Mesenchymal stem cell (in vitro differentiated cells and primary cell): ENCODE measurements at regions not wholly inside any gene's neighbourhood (a gene's known extent, or its start where the extent isn't known, plus 50 kb on each side); places are given as distances from the start of the nearest gene placed in this dataset.

Source experiments
- DNase-seq: peaks from one replicate; pipeline ENCODE4 v3.0.0-alpha.2; 2013
- H2AFZ ChIP-seq: one replicate; pipeline ENCODE4 v1.6.1; 2013; ENCODE audit warnings: low read depth, mild to moderate bottlenecking, control low read depth, inconsistent platforms, low read length, moderate library complexity
- H2AK5ac ChIP-seq: 2 replicates; pipeline ENCODE4 v1.6.1; 2013; ENCODE audit warnings: low read length, moderate library complexity, mild to moderate bottlenecking, inconsistent platforms; ENCODE audit not compliant: severe bottlenecking
- H2BK120ac ChIP-seq: one replicate; pipeline ENCODE4 v1.6.1; 2013; ENCODE audit warnings: low read depth, mild to moderate bottlenecking, inconsistent platforms, low read length, moderate library complexity
- H2BK12ac ChIP-seq, 2 experiments: one replicate each; pipeline ENCODE4 v1.6.1; 2013; ENCODE audit warnings: inconsistent platforms in 2 of 2, low read length in 2 of 2, mild to moderate bottlenecking in 2 of 2, moderate library complexity in 2 of 2, control low read depth in 1 of 2
- H2BK15ac ChIP-seq: one replicate; pipeline ENCODE4 v1.6.1; 2013; ENCODE audit warnings: mild to moderate bottlenecking, low read depth, inconsistent platforms; ENCODE audit not compliant: poor library complexity, severe bottlenecking
- H2BK5ac ChIP-seq: 2 replicates; pipeline ENCODE4 v1.6.1; 2013; ENCODE audit warnings: low read depth, mild to moderate bottlenecking, low read length, control low read depth, inconsistent platforms; ENCODE audit not compliant: poor library complexity, severe bottlenecking
- H3K14ac ChIP-seq, 2 experiments: one replicate each; pipeline ENCODE4 v1.6.1; 2013; ENCODE audit warnings: inconsistent platforms in 2 of 2, low read length in 2 of 2, control low read depth in 1 of 2, mild to moderate bottlenecking in 1 of 2, moderate library complexity in 1 of 2
- H3K18ac ChIP-seq, 2 experiments: one replicate each; pipeline ENCODE4 v1.6.1; 2013; ENCODE audit warnings: inconsistent platforms in 2 of 2, low read length in 2 of 2, control low read depth in 1 of 2, low read depth in 1 of 2, mild to moderate bottlenecking in 1 of 2
- H3K23ac ChIP-seq, 2 experiments: one replicate each; pipeline ENCODE4 v1.6.1; 2013; ENCODE audit warnings: inconsistent platforms in 2 of 2, low read length in 2 of 2, mild to moderate bottlenecking in 2 of 2, moderate library complexity in 2 of 2, control low read depth in 1 of 2
- H3K27ac ChIP-seq: 2 replicates; pipeline ENCODE4 v1.5.1; 2013; ENCODE audit warnings: mild to moderate bottlenecking, moderate library complexity, low read length, control low read depth, inconsistent platforms; ENCODE audit not compliant: poor library complexity, severe bottlenecking
- H3K27me3 ChIP-seq, 2 experiments: 2 replicates each; pipeline versions ENCODE4 v1.6.1 to v1.7.0; 2013; ENCODE audit warnings: low read length in 2 of 2, mild to moderate bottlenecking in 2 of 2, moderate library complexity in 2 of 2, control low read depth in 1 of 2, inconsistent platforms in 1 of 2; ENCODE audit not compliant: control insufficient read depth in 1 of 2, insufficient read depth in 1 of 2
- H3K36me3 ChIP-seq, 2 experiments: 2 replicates each; pipeline versions ENCODE4 v1.6.1 to v1.7.0; 2013; ENCODE audit warnings: low read length in 2 of 2, control low read depth in 1 of 2, inconsistent platforms in 1 of 2, low read depth in 1 of 2, mild to moderate bottlenecking in 1 of 2; ENCODE audit not compliant: insufficient read depth in 2 of 2, control insufficient read depth in 1 of 2
- H3K4ac ChIP-seq, 2 experiments: one replicate each; pipeline ENCODE4 v1.6.1; 2013; ENCODE audit warnings: inconsistent platforms in 2 of 2, low read length in 2 of 2, mild to moderate bottlenecking in 2 of 2, moderate library complexity in 2 of 2, control low read depth in 1 of 2, low read depth in 1 of 2
- H3K4me1 ChIP-seq: 2 replicates; pipeline ENCODE4 v1.6.1; 2013; ENCODE audit warnings: low read depth, low read length, control low read depth; ENCODE audit not compliant: control insufficient read depth, insufficient read depth
- H3K4me2 ChIP-seq: 2 replicates; pipeline ENCODE4 v1.6.1; 2013; ENCODE audit warnings: low read length, mild to moderate bottlenecking, inconsistent platforms; ENCODE audit not compliant: poor library complexity, severe bottlenecking
- H3K4me3 ChIP-seq, 2 experiments: 2 replicates each; pipeline versions ENCODE4 v1.5.1 to v1.7.0; 2013; ENCODE audit warnings: low read length in 2 of 2, mild to moderate bottlenecking in 2 of 2, control low read depth in 1 of 2, low read depth in 1 of 2; ENCODE audit not compliant: insufficient read depth in 1 of 2
- H3K79me1 ChIP-seq: replicated peaks from 2 replicates; pipeline ENCODE4 v1.6.1; 2013; ENCODE audit warnings: mild to moderate bottlenecking, control low read depth, low read length, inconsistent platforms; ENCODE audit not compliant: poor library complexity, severe bottlenecking
- H3K9ac ChIP-seq: 2 replicates; pipeline ENCODE4 v1.7.0; 2013; ENCODE audit warnings: mild to moderate bottlenecking, low read length, moderate library complexity
- H3K9me3 ChIP-seq: 2 replicates; pipeline ENCODE4 v1.7.0; 2013; ENCODE audit warnings: mild to moderate bottlenecking, low read length; ENCODE audit not compliant: control insufficient read depth
- H4K8ac ChIP-seq: one replicate; pipeline ENCODE4 v1.6.1; 2013; ENCODE audit warnings: inconsistent platforms, mild to moderate bottlenecking, low read length, moderate library complexity
- H4K91ac ChIP-seq: one replicate; pipeline ENCODE4 v1.6.1; 2013; ENCODE audit warnings: mild to moderate bottlenecking, low read length, inconsistent platforms
- WGBS: methylation state at CpG from one replicate; pipeline ENCODE4 v1.1.7; 2013; ENCODE audit warnings: mixed read lengths; 5-methylcytosine and 5-hydroxymethylcytosine counted together

DNA sequence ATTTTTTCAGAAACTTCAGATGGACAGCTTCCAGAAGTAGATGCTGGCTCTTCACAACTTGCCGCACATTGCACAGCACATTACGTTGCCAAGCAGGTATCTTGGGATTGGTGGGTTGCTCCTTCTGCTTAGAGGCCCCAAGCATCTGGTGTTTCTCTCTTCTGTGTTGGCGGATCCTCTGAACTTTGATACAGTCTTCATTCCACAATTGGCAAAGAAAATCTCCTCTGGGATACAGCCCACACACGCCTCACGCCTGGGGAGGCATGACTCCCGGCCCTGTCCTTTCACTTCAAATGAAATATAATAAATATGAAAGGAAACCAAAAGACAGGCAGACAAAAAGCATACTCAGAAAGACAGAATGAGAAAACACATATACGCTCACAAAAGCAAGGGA is 72.3 kb upstream of the PPP2R5A start:
- Histone ChIP-seq H3K27me3 (peaks cover 0 to 47% of the 10 kb centered on the region in 2 experiments), H3K27ac (no peak overlapping the region), H3K4me3 (no peak overlapping the region), H2BK12ac (no peak overlapping the region), H3K9me3 (peaks cover 2% of the 10 kb centered on the region), H3K79me1 (no peaks in the 10 kb centered on the region), H2AFZ (no peak overlapping the region), H2BK15ac (no peak overlapping the region), H3K4me1 (peaks cover 3% of the 10 kb centered on the region), H3K4me2 (no peak overlapping the region), H3K4ac (no peak overlapping the region), H4K8ac (no peak overlapping the region), H2BK5ac (no peak overlapping the region), H3K36me3 (no peaks in the 10 kb centered on the region), H2AK5ac (no peak overlapping the region), H3K14ac (no peak overlapping the region), H3K18ac (no peak overlapping the region), H3K9ac (peak overlapping the region; percentile 43), H2BK120ac (no peak overlapping the region), H3K23ac (no peak overlapping the region), H4K91ac (no peak overlapping the region)
- WGBS, result 98% methylated on average over 7 of the region's 7 CpGs
- no peak for DNase-seq

DNA sequence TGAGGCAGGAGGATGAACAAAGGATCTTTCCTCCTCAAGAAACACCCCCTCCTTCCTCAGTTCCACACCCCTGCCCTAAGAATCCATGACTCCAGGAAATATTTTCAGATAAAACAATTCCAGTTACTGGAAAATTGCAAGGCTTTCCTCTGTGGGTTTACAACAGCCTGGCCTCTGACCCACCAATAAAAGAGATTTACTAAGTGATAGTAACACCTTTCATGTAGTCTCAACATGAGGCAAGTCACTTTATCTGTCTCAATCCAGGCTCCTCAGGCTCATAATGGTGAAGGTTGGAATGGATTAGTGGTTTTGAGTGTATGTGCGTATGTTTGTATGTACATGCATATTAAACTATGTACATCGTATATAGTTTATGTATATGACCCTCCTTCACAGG is 71.4 kb upstream of the PPP2R5A start:
- Histone ChIP-seq H3K18ac (no peak overlapping the region), H3K36me3 (no peaks in the 10 kb centered on the region)

DNA sequence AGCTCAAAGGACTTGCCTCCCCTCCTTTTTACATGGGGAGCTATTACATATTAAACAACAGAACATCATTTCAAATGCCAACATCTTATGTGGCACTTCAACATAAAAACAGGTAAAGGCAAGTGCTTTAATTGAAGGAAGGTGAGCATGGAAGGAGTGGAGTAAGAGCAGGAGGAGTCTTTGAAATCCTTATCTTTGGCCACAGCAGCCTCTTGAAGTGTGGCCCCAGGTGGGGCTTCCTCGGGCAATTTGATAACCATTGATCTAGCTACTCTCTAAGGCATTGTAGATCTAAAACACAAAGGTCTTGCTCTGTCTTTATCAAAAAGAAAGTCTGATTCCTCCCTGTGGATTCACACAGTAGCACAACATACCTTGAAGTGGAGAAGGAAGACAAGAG is 70.9 kb upstream of the PPP2R5A start:
- Histone ChIP-seq H3K4ac (no peak overlapping the region), H3K9me3 (peaks cover 2% of the 10 kb centered on the region), H3K23ac (no peak overlapping the region), H2BK120ac (no peak overlapping the region), H4K8ac (no peak overlapping the region), H3K9ac (no peak overlapping the region), H4K91ac (no peak overlapping the region), H3K4me1 (peaks cover 4% of the 10 kb centered on the region), H3K79me1 (no peaks in the 10 kb centered on the region), H2BK12ac (no peak overlapping the region), H2BK5ac (no peak overlapping the region), H3K14ac (no peak overlapping the region), H3K4me3 (no peak overlapping the region), H3K4me2 (no peak overlapping the region), H3K18ac (no peak overlapping the region), H3K36me3 (no peaks in the 10 kb centered on the region), H2AK5ac (no peak overlapping the region), H3K27ac (no peak overlapping the region), H2BK15ac (no peak overlapping the region), H3K27me3 (peaks cover 0 to 37% of the 10 kb centered on the region in 2 experiments), H2AFZ (no peak overlapping the region)
- no peak for DNase-seq
- WGBS, result 82% methylated on average over 1 of the region's 1 CpG

More for the DNA sequence above, 71.4 kb upstream of the PPP2R5A start:
- H3K4me1 ChIP-seq, result peaks cover 4% of the 10 kb centered on the region
- DNase-seq, result no peak
- no peak overlapping the region for H3K14ac ChIP-seq
- no peak overlapping the region for H2BK12ac ChIP-seq
- H3K9ac ChIP-seq, result no peak overlapping the region
- H2BK120ac ChIP-seq, result no peak overlapping the region
- H3K27ac ChIP-seq, result no peak overlapping the region
- no peak overlapping the region for H2AFZ ChIP-seq
- no peak overlapping the region for H3K4ac ChIP-seq
- peaks cover 0 to 42% of the 10 kb centered on the region in 2 experiments for H3K27me3 ChIP-seq
- H3K23ac ChIP-seq, result no peak overlapping the region
- no peak overlapping the region for H3K4me2 ChIP-seq
- no peak overlapping the region for H4K8ac ChIP-seq
- H2AK5ac ChIP-seq, result no peak overlapping the region
- no peak overlapping the region for H4K91ac ChIP-seq
- H2BK5ac ChIP-seq, result no peak overlapping the region
- no peak overlapping the region for H2BK15ac ChIP-seq
- no peaks in the 10 kb centered on the region for H3K79me1 ChIP-seq
- H3K4me3 ChIP-seq, result no peak overlapping the region
- H3K9me3 ChIP-seq, result peaks cover 2% of the 10 kb centered on the region
- WGBS, result 93% methylated on average over 1 of the region's 2 CpGs

DNA sequence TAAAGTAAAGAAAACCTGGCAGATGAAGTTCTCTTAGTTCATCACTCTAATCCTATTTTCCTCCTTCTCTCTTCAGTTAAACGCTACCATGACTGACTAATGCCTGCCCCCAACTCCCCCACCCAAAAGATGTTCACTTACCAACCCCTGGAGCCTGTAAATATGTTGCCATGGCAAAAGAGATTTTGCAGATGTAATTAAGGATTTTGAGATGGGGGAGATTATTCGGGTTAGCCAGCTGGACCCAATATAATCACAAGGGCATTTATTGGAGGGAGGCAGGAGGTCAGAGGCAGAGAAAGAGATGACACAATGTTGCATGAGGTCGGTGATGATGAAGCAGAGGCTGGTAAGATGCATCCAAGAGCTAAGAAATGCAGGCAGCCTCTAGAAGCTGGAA is 69.3 kb upstream of the PPP2R5A start:
- no peak for DNase-seq
- H3K36me3 ChIP-seq, result no peaks in the 10 kb centered on the region
- WGBS, result 88% methylated on average over 3 of the region's 3 CpGs

More for the DNA sequence above, 69.3 kb upstream of the PPP2R5A start:
- no peak overlapping the region for H3K14ac ChIP-seq
- H2AFZ ChIP-seq, result no peak overlapping the region
- H2AK5ac ChIP-seq, result no peak overlapping the region
- H3K27me3 ChIP-seq, result peaks cover 0 to 32% of the 10 kb centered on the region in 2 experiments
- peaks cover 10% of the 10 kb centered on the region for H3K4me1 ChIP-seq
- no peak overlapping the region for H2BK120ac ChIP-seq
- no peak overlapping the region for H3K18ac ChIP-seq
- H3K4ac ChIP-seq, result no peak overlapping the region
- no peak overlapping the region for H3K23ac ChIP-seq
- no peaks in the 10 kb centered on the region for H3K79me1 ChIP-seq
- no peak overlapping the region for H3K4me3 ChIP-seq
- H3K9me3 ChIP-seq, result peaks cover 2% of the 10 kb centered on the region
- no peak overlapping the region for H2BK15ac ChIP-seq
- no peak overlapping the region for H4K91ac ChIP-seq
- no peak overlapping the region for H3K9ac ChIP-seq
- H3K27ac ChIP-seq, result no peak overlapping the region
- no peak overlapping the region for H4K8ac ChIP-seq
- H2BK12ac ChIP-seq, result no peak overlapping the region
- no peak overlapping the region for H2BK5ac ChIP-seq
- H3K4me2 ChIP-seq, result no peak overlapping the region
